ENCODE measurements at regions not wholly inside any gene's neighbourhood (a gene's known extent, or its start where the extent isn't known, plus 50 kb on each side); places are given as distances from the start of the nearest gene placed in this dataset.
A peak's percentile ranks its signal among the peaks of the same experiment; 100 is the strongest.
"Not testable (repeated sequence)": the region's sequence is repeated elsewhere in the genome, so short reads cannot be mapped to it uniquely, and the experiment has no call there.

DNA sequence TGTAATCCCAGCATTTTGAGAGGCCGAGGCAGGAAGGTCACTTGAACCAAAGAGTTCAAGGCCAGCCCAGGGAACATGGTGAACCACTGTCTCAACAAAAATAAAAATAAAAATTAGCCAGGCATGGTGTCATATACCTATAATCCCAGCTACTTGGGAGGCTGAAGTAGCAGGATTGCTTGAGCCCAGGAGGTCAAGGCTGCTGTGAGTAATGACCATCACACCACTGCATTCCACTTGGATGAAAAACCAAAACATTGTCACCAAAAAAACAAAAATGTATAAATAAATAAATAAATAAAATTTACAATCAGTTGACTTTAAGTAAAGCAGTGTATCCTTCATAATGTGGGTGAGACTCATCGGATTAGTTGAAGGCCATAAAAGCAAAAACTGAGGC lies 541.4 kb downstream of the CSNK1G3 start:
- no peak for DNase-seq

DNA sequence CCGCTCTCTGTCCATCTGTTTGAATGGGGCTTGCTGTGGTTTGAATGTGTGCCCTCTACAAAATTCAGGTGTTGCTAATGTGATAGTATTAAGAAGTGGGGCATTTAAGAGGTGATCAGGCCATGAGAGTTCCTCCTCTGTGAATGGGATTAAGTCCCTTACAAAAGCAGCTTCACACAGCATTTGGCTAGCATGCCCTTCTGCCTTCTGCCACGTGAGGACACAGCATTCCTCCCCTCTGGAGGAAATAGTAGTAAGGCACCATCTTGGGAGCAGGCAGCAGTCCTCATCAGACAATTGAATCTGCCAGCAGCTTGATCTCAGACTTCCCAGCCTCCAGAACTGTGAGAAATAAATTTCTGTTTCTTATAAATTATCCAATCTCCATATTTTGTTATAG lies 540.2 kb downstream of the CSNK1G3 start:
- no peak for DNase-seq

DNA sequence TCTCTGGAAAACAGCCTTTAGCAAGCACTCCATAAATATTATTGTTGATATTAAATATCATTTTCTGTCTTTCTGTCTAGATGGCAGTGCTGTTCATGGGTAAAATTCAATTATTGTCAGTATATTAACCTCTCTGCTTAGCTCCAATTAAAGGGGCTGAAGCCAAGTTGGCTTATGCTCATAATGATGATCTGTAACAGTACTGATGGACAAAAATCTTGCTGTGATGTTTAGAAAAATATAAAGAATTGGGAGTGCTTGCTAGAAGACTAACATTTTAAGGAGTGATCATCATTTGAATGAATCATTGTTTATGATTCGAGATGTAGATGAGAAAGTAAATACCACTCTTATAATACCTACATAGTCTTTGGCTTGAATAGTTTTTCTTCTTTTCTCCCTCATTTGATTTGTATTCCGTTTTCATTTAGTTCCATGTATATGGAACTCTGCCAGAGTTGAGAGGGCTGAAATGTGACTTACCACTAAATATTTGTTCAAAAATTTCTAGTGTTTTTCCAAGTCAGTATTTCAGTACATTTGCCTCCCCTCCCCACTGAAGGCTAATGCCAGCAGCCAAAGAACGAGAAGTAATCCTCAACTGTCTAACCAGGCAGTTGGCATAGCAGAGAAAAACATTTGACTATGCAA lies 538.3 kb downstream of the CSNK1G3 start:
- DNase-seq = peak; percentile 34

DNA sequence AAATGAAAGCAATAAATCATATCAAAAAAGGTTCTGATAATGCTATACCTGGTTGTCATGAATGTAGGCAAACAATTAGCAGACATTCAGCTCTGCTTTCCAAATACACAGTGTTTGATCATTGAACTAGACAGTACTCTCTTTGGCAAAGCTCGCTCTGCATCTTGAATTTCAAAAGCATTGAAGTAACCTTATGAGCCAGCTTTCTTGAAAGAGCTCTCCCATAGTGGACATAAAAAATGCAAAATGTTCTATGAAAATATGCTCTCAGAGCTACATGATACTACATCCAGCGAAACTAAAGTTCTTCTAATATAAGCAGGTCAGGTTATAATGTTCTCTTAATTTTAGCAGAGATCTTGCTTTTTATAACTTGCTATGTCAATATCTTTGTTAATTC lies 533.4 kb downstream of the CSNK1G3 start:
- DNase-seq = no peak

DNA sequence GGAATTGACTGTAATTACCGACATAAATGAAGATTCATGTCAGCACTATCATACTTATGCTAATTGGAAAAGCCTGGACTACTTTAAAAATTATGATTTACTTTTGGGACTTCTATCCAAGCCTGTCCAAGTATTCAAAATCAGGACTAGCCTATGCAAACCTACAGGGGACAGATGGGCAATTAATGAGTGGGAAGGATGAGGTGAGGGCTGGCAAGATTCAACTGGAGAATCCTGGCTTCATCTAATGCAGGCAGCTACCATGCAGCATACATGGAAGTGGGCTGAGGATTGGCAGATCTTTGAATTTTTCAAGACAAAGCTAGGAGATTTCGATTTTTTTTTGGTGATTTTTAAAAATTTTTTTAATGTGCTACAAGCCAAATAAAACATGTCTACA lies 532.6 kb downstream of the CSNK1G3 start:
- no peak for DNase-seq

DNA sequence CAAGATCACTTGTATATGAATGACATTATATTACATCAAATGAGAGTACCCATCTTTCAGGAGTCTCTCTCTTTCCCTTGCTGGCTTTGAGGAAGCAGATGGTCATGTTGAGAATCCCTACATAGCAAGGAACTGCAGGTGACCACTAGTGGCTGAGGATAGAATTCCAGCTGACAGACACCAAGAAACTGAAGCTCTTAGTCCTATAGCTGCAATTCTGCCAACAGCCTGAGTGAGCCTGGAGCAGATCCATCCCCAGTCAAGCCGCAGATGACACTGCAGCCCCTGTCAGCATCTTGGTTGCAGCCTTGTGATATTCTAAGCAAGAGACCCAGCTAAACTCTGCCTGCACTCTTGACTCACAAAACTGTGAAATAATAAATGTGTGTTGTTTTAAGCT lies 531.5 kb downstream of the CSNK1G3 start:
- no peak for DNase-seq

DNA sequence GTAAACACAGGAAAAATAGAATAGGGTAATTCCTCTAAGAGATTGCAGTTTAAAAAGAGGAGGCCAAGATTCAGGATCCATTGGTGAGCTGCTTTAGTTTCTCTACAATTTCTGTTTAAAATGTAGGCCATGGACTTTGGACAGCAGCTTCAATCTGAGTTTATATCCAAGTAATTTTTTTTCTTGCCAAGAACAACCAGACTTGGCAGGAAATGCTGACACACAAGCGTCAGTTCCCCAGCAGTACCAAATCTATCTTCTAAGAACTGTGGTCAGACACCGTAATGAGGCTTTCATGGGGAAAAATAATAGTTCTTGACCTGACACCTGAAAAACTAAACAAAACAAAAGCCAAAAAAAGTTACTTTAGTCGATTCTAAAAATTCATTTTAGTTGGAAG lies 528.8 kb downstream of the CSNK1G3 start:
- DNase-seq = no peak

DNA sequence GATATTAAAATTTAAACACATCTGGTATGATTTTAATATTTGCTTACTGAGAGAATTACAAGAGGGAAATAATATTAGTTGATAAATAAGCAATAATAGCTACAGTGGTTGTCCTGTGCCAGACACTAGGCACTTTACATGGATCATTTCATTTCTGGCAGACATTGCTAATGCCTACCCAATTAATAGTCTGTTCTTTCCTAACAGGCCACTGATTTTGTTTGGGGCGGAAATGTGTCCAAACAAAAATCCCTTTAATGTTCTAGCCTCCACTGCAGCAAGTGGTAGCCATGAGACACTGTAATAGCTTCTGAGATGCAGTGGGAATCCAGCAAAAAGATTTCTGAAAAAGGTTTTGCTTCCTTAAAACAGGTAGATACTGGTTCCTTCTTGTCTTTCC lies 527.4 kb downstream of the CSNK1G3 start:
- DNase-seq = no peak

DNA sequence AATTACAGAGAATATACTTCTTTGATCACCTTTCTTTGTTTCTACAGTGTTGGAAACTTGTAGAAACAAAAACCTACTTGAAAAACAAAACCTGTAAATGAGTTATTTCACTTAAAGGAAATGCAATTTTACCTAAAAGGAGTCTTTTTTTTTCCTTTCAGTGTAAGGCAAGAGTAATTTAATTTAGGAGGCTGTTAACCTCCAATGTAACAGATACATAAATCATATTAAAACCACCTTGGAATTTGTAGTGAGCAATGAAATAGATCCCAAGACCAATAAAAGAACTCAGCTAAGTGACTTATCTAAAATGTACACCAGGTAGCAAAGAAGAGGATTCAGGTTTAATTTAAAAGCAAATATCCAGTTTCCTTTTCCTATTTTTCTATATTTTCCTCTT lies 524.8 kb downstream of the CSNK1G3 start:
- no peak for DNase-seq

DNA sequence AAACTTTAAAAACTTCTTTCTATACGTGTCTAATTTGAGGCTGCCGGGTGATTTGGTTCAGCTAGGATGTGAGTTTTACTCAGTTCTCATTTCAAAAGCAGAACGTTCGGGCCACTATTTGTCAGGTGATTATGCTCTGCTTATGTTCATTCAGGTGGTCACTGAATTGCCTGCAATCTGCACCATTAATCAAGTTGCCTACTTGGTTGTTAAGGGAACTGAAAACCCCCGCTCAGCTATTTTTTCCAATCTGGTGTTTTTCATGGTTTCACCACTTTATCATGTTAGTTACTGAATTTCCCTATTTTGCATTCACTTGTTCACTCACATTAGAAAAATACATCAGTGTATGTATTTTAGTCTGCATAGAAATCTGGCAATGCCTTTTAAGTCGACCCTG lies 523.0 kb downstream of the CSNK1G3 start:
- DNase-seq = no peak

DNA sequence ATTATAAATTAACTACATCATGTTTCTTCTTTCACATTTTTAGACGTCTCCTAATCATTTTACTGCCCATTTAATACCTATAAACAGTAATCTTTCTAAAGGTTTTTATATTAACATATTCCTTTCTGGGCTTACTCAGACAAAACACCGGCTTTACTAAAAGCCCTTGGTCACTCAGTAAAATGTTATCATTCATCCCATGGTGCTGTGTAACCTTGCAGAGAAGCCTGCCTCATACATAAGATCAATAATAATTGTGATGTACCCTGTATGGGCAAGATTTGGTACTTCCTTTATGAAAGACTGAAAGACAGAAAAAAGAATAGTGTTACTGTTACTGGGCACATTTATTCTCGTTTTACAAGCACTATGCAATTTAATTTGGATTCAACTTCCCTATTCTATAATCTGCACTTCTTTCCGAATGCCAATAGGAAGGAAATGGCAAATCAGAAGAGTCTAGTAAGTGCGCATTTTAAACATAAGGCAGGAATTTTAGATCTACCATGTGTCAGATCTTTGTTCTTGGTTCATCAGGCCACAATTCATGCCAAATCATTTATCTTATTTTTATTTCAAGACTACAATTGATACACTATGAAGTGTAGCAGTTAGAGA lies 522.2 kb downstream of the CSNK1G3 start:
- DNase-seq = no peak

DNA sequence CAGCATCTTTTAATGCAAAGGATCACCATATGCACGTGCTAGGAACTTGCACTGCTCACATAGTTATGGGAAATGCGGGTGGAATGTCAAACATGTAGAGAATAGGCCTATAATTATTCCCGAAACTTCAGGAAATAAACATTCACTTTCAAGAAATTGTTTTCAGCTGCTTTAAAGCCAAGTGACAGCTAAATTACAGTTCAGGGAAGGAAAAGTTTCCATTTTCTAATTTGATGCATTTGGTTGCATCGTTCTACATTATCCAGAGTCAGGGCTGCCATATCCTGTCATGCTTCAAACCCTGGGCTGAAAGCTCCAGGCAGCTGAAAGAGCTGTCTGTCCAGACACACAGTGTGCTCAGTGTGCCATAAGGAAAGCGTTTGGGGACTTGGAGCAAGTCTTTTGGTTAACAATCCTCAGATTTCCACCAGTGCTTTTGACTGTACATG lies 518.1 kb downstream of the CSNK1G3 start:
- no peak for DNase-seq

DNA sequence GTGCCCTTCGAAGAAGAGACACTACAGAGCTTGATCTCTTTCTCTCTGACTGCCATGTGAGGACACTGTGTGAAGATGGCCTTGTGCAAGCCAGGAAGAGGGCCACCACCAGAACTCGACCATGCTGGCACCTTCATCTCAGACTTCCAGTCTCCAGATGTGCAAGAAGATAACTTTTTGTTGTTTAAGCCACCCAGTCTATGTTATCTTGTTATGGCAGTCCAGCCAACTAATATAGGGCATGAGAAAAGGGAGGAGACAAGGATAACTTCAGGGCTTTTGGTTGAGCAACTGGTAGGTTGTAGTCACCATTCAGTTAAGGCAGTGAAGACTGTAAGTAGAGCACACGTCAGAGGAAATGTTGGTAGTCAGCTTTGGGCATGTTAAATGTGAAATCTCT lies 515.5 kb downstream of the CSNK1G3 start:
- DNase-seq = no peak

DNA sequence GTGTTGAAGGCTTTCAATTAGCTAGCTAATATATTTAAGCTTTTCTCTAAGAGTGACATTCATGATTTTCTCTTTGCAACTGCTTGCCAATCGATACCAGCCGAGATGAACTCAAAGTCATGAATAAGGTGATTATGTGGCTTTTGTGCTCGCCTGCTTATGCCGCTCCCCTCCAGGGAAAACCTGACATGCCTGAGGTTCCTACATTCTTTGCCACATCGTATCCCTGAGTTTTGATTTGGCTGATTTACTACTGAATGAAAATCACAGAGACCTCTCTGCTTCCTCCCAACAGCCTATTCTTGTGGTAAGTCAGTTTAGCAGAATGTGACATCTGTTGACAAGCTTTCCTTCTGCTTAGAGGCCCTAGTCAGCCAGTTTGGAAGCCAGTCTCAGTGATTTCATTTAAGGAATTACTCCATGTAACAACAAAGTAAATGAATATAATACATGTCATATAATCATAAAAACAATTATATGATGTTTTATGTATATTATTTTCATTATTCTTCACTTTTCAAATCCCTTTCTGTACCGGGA lies 513.4 kb downstream of the CSNK1G3 start:
- DNase-seq = no peak

DNA sequence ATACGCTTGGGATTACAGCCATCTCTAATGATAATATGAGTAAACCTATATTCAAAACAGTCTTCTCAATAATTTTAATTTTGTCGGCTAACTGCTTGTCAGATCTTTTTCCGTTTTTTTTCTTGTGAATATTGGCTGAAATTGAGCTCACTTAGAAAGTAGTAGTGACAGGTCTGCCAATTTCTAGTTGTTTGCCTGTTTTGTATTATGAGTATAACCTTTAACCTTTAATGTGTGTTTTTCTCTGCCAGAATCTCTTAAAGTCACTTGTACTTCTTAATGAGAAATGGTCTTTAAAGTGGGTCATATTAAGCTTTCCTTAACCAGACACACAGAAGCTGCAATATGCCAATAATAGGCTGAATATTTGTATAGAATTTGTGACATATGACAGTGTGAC lies 511.0 kb downstream of the CSNK1G3 start:
- no peak for DNase-seq

DNA sequence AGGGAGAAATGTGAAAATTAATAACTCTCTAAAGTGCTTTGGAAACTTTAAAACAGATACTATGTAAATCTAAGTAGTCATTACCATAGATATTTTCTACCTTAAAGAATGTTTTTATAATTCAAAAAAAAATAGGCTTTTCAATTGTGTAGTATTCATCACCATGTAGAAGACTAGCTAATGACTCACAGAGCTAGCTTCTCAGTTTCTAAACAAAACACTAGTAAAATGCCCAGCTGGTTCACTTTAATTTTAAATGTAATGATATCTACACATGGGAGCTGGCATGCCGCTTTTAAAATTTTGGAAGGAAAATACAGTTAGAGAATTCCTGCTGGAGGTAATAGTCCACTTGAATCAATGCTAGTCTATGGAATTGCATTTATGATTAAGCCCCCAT lies 509.8 kb downstream of the CSNK1G3 start:
- DNase-seq = no peak

DNA sequence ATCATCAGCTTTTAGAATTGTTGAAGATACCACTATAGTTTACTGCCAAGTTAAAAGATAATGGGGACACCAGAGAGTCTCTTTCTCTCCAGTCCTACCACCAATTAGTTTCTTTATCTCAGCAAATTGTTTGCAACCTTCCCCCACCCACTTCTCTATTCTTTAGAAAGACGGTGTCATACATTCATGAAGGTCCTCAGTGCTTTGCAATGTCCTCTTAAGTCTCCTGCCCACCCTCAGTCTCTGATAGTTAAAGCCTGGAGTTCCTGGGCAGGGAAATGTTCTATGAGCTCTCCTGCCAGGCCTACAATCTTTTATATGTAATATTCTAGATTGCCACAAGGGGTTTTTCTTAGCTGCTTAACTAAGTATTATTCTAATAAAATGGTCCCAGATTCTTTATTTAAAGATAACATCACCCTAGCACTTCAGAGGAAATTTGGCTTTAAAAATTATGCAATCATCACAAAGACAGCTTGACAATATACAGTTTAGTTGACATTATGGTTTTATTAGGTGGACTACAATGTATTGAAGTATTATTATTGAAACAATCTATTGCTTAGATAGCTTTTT lies 509.2 kb downstream of the CSNK1G3 start:
- DNase-seq = no peak

DNA sequence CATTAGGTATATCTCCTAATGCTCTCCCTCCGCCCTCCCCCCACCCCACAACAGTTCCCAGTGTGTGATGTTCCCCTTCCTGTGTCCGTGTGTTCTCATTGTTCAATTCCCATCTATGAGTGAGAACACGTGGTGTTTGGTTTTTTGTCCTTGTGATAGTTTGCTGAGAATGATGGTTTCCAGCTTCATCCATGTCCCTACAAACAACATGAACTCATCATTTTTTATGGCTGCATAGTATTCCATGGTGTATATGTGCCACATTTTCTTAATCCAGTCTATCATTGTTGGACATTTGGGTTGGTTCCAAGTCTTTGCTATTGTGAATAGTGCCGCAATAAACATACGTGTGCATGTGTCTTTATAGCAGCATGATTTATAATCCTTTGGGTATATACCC lies 505.3 kb downstream of the CSNK1G3 start:
- not testable (repeated sequence) for DNase-seq

DNA sequence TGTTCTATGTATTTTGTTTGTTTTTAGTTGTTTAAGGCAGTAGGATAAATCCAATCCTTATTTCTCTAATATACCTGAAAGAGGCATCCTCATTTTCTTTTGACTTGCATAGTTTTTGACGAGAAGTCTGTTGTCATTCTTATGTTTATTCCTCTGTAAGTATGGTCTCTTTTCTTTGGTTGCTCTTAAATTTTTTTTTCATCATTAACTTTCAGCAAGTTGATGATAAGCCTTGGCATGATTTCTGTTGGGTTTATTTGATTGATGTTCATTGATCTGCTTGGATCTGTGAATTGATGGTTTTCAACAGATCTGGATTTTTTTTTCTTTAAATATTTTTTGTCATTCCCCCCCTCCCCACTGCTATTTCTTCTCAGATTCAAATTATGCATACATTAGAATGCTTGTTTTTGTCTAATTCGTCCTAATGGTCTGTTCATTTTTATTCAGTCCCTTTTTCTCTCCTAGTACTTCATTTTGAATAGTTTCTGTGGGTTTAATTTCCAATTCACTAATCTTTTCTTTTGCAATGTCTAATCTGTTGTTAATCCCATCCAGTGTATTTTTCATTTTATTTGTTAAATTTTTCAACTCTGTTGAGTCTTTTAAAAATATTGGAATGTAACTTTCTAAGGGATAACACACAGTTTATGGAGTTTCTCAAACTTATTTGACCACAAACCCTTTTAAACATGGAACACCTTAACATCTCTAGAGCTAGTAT lies 495.9 kb downstream of the CSNK1G3 start:
- DNase-seq = no peak

DNA sequence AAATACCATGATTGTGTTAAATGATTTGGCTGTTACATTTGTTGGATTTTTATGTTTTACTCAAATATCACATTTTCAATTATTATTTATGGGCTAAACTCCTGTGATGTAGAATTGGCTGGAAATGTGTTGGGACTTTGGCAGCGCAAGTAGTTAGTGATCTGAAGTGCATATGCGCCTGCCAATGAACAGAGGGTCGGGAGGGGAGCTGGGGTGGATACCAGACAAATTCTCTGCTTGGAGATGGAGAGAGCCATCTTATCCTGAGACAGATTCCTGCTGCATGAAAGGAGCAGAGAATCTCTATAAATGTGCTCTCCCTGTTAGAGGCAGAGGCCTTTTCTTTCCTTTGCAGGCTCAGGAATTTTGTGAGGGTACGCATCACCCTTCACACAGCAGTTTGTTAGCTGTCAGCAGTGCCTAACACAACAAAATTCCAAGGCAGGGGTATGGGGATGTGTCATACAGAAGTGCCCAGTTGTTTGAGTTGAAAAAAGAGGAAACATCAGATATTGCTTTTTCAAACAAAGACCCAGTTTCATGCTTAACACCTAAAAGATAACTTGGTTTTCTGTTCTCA lies 489.1 kb downstream of the CSNK1G3 start:
- no peak for DNase-seq

DNA sequence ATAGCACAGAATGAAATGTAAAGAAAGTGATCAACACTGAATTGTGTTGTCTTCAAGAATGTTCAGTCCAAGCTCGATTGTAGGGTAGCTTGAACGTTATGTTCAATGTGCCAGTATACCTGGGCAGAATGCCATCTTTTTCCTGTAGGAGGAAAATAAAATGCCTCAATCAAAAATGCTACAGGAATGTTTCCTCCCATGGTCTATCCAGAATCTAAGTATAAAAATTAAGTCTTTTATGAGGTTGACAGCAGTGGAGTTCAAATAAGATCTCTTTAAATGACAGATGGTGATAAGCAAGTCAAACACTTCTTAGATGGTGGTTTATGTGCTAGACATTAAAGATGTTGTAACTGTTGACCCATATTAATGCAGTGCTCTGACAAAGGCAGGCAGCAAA lies 488.6 kb downstream of the CSNK1G3 start:
- no peak for DNase-seq

DNA sequence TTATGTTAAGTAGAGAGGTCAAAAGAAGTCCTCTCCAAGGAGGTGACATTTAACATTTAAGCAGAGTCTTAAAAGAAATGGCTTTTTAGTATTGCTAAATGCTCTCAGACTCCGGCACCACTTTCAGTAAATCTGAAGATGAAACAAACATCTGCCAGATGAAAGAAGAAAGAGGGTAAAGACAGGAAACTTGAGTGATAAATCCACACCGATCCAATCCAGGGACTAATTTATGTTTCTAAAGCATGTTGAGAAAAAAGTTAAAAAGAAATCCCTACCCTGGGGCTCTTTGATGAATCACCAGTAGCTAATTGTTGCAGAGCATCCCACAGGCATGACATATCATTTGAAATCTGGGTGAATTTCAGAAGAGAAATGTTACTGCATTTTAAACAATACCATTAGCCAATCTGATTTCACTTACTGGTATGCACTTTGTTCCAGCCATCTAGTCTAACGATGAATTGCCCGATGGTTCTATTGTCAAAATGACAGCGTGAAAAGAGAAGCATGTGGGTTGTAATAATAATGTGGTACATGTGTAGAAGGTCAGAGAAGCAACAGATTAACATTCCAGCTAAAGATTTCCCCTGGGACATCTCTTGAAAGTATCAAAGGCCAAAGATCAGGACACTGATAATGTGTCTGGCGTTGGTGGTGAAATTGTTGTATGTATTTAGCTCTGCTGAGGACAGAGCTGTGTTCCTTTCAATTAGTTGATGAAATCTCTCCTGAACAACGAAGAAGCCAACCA lies 485.7 kb downstream of the CSNK1G3 start:
- DNase-seq = no peak

DNA sequence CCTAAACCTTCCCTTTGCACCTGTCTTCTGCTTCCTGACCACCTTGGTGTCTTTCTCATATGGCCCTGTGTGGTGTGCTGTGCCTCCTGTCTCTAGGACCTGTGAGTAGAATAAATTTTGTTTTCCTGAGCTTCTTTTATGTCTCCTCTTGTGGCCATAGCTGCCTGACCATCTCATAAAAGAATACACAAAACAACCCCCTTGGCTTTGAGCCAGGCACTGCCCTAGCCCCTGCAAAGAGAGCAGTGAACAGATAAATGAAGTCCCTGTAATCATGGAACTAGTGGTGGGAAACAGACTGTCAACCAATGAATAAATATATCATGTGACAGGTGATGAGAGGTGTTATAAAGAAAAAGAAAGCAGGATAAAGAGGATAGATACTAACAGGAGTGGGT lies 485.1 kb downstream of the CSNK1G3 start:
- DNase-seq = no peak

All from NCI-H526 treated with DMSO at 0.1 percent for 48 hours (cell line).